Endodermal cell (in vitro differentiated cells): ENCODE measurements at regions not wholly inside any gene's neighbourhood (a gene's known extent, or its start where the extent isn't known, plus 50 kb on each side); places are given as distances from the start of the nearest gene placed in this dataset.

ENCODE experiments used
- DNase-seq: peaks from one replicate; pipeline ENCODE4 v3.0.0-alpha.2; 2017
- H3K27ac ChIP-seq: 2 replicates; pipeline ENCODE4 v1.5.1; 2013; ENCODE audit warnings: mild to moderate bottlenecking, low read depth, low read length, moderate library complexity
- H3K27me3 ChIP-seq: 2 replicates; pipeline ENCODE4 v1.6.1; 2013; ENCODE audit warnings: mild to moderate bottlenecking, low read length, moderate library complexity; ENCODE audit not compliant: insufficient read depth, control insufficient read depth, poor library complexity, severe bottlenecking
- H3K36me3 ChIP-seq: 2 replicates; pipeline ENCODE4 v1.7.0; 2013; ENCODE audit warnings: mild to moderate bottlenecking, low read length, moderate library complexity; ENCODE audit not compliant: control insufficient read depth, insufficient read depth
- H3K4me1 ChIP-seq: one replicate; pipeline ENCODE4 v1.7.0; 2013; ENCODE audit warnings: low read length; ENCODE audit not compliant: control insufficient read depth, insufficient read depth
- H3K4me3 ChIP-seq: 2 replicates; pipeline ENCODE4 v1.5.1; 2013; ENCODE audit warnings: mild to moderate bottlenecking, low read length, moderate library complexity
- H3K9ac ChIP-seq: 2 replicates; pipeline ENCODE4 v1.6.1; 2013; ENCODE audit warnings: mild to moderate bottlenecking, low read length, moderate library complexity; ENCODE audit not compliant: poor library complexity, severe bottlenecking; ENCODE audit errors: extremely low read depth
- H3K9me3 ChIP-seq: 2 replicates; pipeline ENCODE4 v1.6.1; 2013; ENCODE audit warnings: mild to moderate bottlenecking, low read length, moderate library complexity; ENCODE audit not compliant: control insufficient read depth
- H3K27ac Mint-ChIP-seq: 2 replicates; pipeline ENCODE4 v1.8.0; 2020; ENCODE audit warnings: mixed read lengths
- H3K27me3 Mint-ChIP-seq: 2 replicates; pipeline ENCODE4 v1.8.0; 2021; ENCODE audit warnings: mild to moderate bottlenecking, mixed read lengths; ENCODE audit not compliant: insufficient read depth
- H3K36me3 Mint-ChIP-seq: 2 replicates; pipeline ENCODE4 v1.8.0; 2020; ENCODE audit warnings: low read depth, mixed read lengths
- H3K4me1 Mint-ChIP-seq: 2 replicates; pipeline ENCODE4 v1.8.0; 2020; ENCODE audit warnings: mixed read lengths
- H3K4me3 Mint-ChIP-seq: 2 replicates; pipeline ENCODE4 v1.8.0; 2020; ENCODE audit warnings: mild to moderate bottlenecking, moderate library complexity, mixed read lengths
- H3K9me3 Mint-ChIP-seq: 2 replicates; pipeline ENCODE4 v1.8.0; 2020; ENCODE audit warnings: mild to moderate bottlenecking, mixed read lengths
- CTCF ChIP-seq: fragments of 200-600 bp; sonication (generic); conservative IDR thresholded peaks from 2 replicates; pipeline ENCODE4 v1.5.0; 2021; ENCODE audit warnings: antibody characterized with exemption, mild to moderate bottlenecking
- WGBS, 2 experiments: methylation state at CpG; one replicate each; pipeline versions ENCODE4 v1.1.5 to v1.1.7; 2013; ENCODE audit warnings: missing lambda C conversion rate in 2 of 2, mixed read lengths in 1 of 2; ENCODE audit not compliant: insufficient coverage in 1 of 2, insufficient read length in 1 of 2; 5-methylcytosine and 5-hydroxymethylcytosine counted together

- H3K4me1 ChIP-seq, result peaks cover 4% of the 10 kb centered on the region
- no peak overlapping the region for H3K4me3 ChIP-seq
- H3K9ac ChIP-seq, result no peak overlapping the region
- TF ChIP-seq CTCF, result no peak
- no peaks in the 10 kb centered on the region for H3K9me3 ChIP-seq
- Mint-ChIP-seq H3K4me1 (no peaks in the 10 kb centered on the region), H3K27me3 (no peaks in the 10 kb centered on the region), H3K36me3 (no peaks in the 10 kb centered on the region), H3K27ac (no peak overlapping the region), H3K4me3 (no peak overlapping the region), H3K9me3 (peaks cover 2% of the 10 kb centered on the region)
- H3K27ac ChIP-seq, result no peak overlapping the region
- H3K27me3 ChIP-seq, result no peaks in the 10 kb centered on the region
- WGBS, 2 experiments, result 98 to 100% methylated on average over 1 to 2 of the region's 2 CpGs
- no peaks in the 10 kb centered on the region for H3K36me3 ChIP-seq
- no peak for DNase-seq
Observed at GRCh38 chr3:66948041-66948440, 50.1 kb upstream of the KBTBD8 start.
